GM23338 (cell line): ENCODE measurements at regions not wholly inside any gene's neighbourhood (a gene's known extent, or its start where the extent isn't known, plus 50 kb on each side); places are given as distances from the start of the nearest gene placed in this dataset.

ENCODE experiments used
- ATAC-seq: fragments of 200-7000 bp; cut with Tn5 transposase; 3 replicates; pipeline ENCODE4 v1.9.1; 2020
- DNase-seq: peaks from one replicate; pipeline ENCODE4 v3.0.0-alpha.2; 2015; ENCODE audit warnings: low spot score
- H2AFZ ChIP-seq: fragments of 200-600 bp; sonication (generic); 2 replicates; pipeline ENCODE4 v1.8.0; 2016; ENCODE audit warnings: antibody characterized with exemption, mild to moderate bottlenecking, moderate library complexity
- H3F3A ChIP-seq: fragments of 200-600 bp; sonication (generic); replicated peaks from 2 replicates; pipeline ENCODE4 v1.8.0; 2017; ENCODE audit warnings: antibody characterized with exemption, mixed run types, low read depth
- H3K27ac ChIP-seq: fragments of 200-600 bp; sonication (generic); 2 replicates; pipeline ENCODE4 v1.6.1; 2016; ENCODE audit warnings: low read depth
- H3K27me3 ChIP-seq: fragments of 200-600 bp; sonication (generic); 2 replicates; pipeline ENCODE4 v1.8.0; 2016; ENCODE audit warnings: mild to moderate bottlenecking, mixed run types, moderate library complexity; ENCODE audit not compliant: insufficient read depth
- H3K36me3 ChIP-seq: fragments of 200-600 bp; sonication (generic); 2 replicates; pipeline ENCODE4 v1.8.0; 2016; ENCODE audit warnings: mild to moderate bottlenecking; ENCODE audit not compliant: insufficient read depth
- H3K4me1 ChIP-seq: fragments of 200-600 bp; sonication (generic); 2 replicates; pipeline ENCODE4 v1.8.0; 2016; ENCODE audit warnings: mild to moderate bottlenecking, moderate library complexity; ENCODE audit not compliant: insufficient read depth
- H3K4me2 ChIP-seq: fragments of 200-600 bp; sonication (generic); 2 replicates; pipeline ENCODE4 v1.7.1; 2017; ENCODE audit warnings: mixed run types
- H3K4me3 ChIP-seq: fragments of 200-600 bp; sonication (generic); 2 replicates; pipeline ENCODE4 v1.6.1; 2016; ENCODE audit warnings: mixed run types
- H3K79me2 ChIP-seq: fragments of 200-600 bp; sonication (generic); replicated peaks from 2 replicates; pipeline ENCODE4 v1.8.0; 2017; ENCODE audit warnings: mild to moderate bottlenecking; ENCODE audit not compliant: insufficient read depth
- H3K9me2 ChIP-seq: fragments of 200-600 bp; sonication (generic); 2 replicates; pipeline ENCODE4 v1.8.0; 2017; ENCODE audit not compliant: insufficient read depth
- H4K20me1 ChIP-seq: fragments of 200-600 bp; sonication (generic); replicated peaks from 2 replicates; pipeline ENCODE4 v1.8.0; 2017; ENCODE audit warnings: mild to moderate bottlenecking; ENCODE audit not compliant: insufficient read depth
- H3K27ac Mint-ChIP-seq: 2 replicates; pipeline ENCODE4 v1.8.0; 2020; ENCODE audit warnings: inconsistent platforms, mild to moderate bottlenecking, moderate library complexity, mixed read lengths
- H3K27me3 Mint-ChIP-seq: 3 replicates; pipeline ENCODE4 v1.8.0; 2022; ENCODE audit warnings: low read depth, mild to moderate bottlenecking, moderate library complexity, mixed read lengths, inconsistent platforms; ENCODE audit not compliant: insufficient read depth, poor library complexity
- H3K36me3 Mint-ChIP-seq: 3 replicates; pipeline ENCODE4 v1.8.0; 2021; ENCODE audit warnings: low read depth, mild to moderate bottlenecking, inconsistent platforms, moderate library complexity, mixed read lengths
- H3K4me1 Mint-ChIP-seq: 3 replicates; pipeline ENCODE4 v1.8.0; 2020; ENCODE audit warnings: mild to moderate bottlenecking, inconsistent platforms, mixed read lengths
- H3K4me3 Mint-ChIP-seq: 3 replicates; pipeline ENCODE4 v1.8.0; 2021; ENCODE audit warnings: moderate library complexity, mild to moderate bottlenecking, inconsistent platforms, mixed read lengths
- H3K9me3 Mint-ChIP-seq: 3 replicates; pipeline ENCODE4 v1.8.0; 2020; ENCODE audit warnings: moderate library complexity, mild to moderate bottlenecking, inconsistent platforms, mixed read lengths
- CREB1 ChIP-seq: fragments of 250-450 bp; sonication (Bioruptor Pico); IDR thresholded peaks from 2 replicates; pipeline ENCODE4 v1.5.0; 2020; ENCODE audit warnings: low read depth, mild to moderate bottlenecking, moderate library complexity
- EZH2 ChIP-seq: fragments of 200-600 bp; sonication (generic); IDR thresholded peaks from one replicate; pipeline ENCODE4 v1.8.0; 2017; ENCODE audit warnings: antibody characterized with exemption, mild to moderate bottlenecking, low read depth; ENCODE audit not compliant: unreplicated experiment
- EZH2phosphoT487 ChIP-seq: fragments of 200-600 bp; sonication (generic); IDR thresholded peaks from one replicate; pipeline ENCODE4 v1.8.1; 2018; ENCODE audit warnings: antibody characterized with exemption; ENCODE audit not compliant: unreplicated experiment
- JUNB ChIP-seq: IDR thresholded peaks from one replicate; pipeline ENCODE4 v1.6.1; 2016; ENCODE audit warnings: antibody characterized with exemption; ENCODE audit not compliant: unreplicated experiment
- NANOG ChIP-seq: IDR thresholded peaks from 2 replicates; pipeline ENCODE4 v1.6.1; 2016; ENCODE audit warnings: antibody characterized with exemption, borderline replicate concordance
- POLR2AphosphoS5 ChIP-seq: IDR thresholded peaks from 2 replicates; pipeline ENCODE4 v1.6.1; 2016; ENCODE audit warnings: antibody characterized with exemption, low read depth
- REST ChIP-seq: IDR thresholded peaks from one replicate; pipeline ENCODE4 v1.6.1; 2018; ENCODE audit warnings: antibody characterized with exemption; ENCODE audit not compliant: unreplicated experiment
- STAT1 ChIP-seq: IDR thresholded peaks from one replicate; pipeline ENCODE4 v1.6.1; 2016; ENCODE audit warnings: antibody characterized with exemption; ENCODE audit not compliant: unreplicated experiment
- ZNF114 ChIP-seq: fragments of 250-450 bp; sonication (Bioruptor Pico); IDR thresholded peaks from 2 replicates; pipeline ENCODE4 v1.5.0; 2020; ENCODE audit warnings: mild to moderate bottlenecking, moderate library complexity
- ZNF331 ChIP-seq: fragments of 250-450 bp; sonication (Bioruptor Pico); IDR thresholded peaks from 2 replicates; pipeline ENCODE4 v1.5.0; 2020; ENCODE audit warnings: low read depth, mild to moderate bottlenecking, moderate library complexity
- TF ChIP-seq, protein P1 (sequence below), 2 experiments: fragments of 200-600 bp in 1 of 2; sonication (generic) in 1 of 2; conservative IDR thresholded peaks; 2 replicates each; pipeline versions ENCODE4 v1.5.1 to v1.6.1; 2016 to 2017; ENCODE audit warnings: antibody characterized with exemption in 2 of 2, low read depth in 2 of 2, mild to moderate bottlenecking in 2 of 2, moderate library complexity in 1 of 2
- TF ChIP-seq, protein P2 (sequence below): IDR thresholded peaks from 2 replicates; pipeline ENCODE4 v1.6.1; 2016; ENCODE audit warnings: antibody characterized with exemption
- TF ChIP-seq, protein P3 (sequence below): fragments of 250-450 bp; sonication (Bioruptor Pico); IDR thresholded peaks from 2 replicates; pipeline ENCODE4 v1.5.0; 2020; ENCODE audit warnings: mild to moderate bottlenecking, moderate library complexity

DNA sequence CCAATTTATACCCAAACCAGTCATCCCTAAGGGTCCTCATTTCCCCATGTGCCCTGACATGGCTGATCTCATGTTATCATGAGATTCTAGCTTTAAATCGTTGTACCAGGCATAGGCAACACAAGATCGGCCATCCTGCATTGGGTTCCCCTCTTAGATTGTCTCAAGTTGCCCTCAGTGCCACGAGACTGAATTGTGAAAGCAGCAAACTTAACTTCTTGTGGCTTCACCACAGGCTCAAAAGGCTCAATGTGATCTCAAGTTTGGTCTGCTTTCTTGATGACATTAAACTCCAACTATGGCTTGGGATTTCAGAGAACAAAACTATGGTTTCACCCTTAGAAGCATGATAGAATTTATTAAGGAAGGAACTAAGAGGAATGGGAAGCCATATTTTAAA lies 168.5 kb upstream of the SYT6 start:
- Histone ChIP-seq H4K20me1 (no peaks in the 10 kb centered on the region), H2AFZ (no peak overlapping the region), H3K79me2 (no peaks in the 10 kb centered on the region), H3K4me2 (no peak overlapping the region), H3K9me2 (0 out of 2 replicates have a peak, but pooled peaks cover 7% of the 10 kb centered on the region), H3F3A (no peaks in the 10 kb centered on the region), H3K36me3 (no peaks in the 10 kb centered on the region), H3K27ac (no peak overlapping the region), H3K27me3 (no peaks in the 10 kb centered on the region; the same call in 1 of the 2 replicates), H3K4me3 (no peak overlapping the region), H3K4me1 (no peaks in the 10 kb centered on the region)
- TF ChIP-seq EZH2, result no peak
- TF ChIP-seq, protein P1, sequence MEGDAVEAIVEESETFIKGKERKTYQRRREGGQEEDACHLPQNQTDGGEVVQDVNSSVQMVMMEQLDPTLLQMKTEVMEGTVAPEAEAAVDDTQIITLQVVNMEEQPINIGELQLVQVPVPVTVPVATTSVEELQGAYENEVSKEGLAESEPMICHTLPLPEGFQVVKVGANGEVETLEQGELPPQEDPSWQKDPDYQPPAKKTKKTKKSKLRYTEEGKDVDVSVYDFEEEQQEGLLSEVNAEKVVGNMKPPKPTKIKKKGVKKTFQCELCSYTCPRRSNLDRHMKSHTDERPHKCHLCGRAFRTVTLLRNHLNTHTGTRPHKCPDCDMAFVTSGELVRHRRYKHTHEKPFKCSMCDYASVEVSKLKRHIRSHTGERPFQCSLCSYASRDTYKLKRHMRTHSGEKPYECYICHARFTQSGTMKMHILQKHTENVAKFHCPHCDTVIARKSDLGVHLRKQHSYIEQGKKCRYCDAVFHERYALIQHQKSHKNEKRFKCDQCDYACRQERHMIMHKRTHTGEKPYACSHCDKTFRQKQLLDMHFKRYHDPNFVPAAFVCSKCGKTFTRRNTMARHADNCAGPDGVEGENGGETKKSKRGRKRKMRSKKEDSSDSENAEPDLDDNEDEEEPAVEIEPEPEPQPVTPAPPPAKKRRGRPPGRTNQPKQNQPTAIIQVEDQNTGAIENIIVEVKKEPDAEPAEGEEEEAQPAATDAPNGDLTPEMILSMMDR (conservative IDR thresholded peaks at IDR 0.05; ENCODE audit: low read depth in 2 of 2), result no peak
- no peak for TF ChIP-seq EZH2phosphoT487
- no peak for TF ChIP-seq REST
- TF ChIP-seq JUNB, result no peak
- no peak for TF ChIP-seq ZNF114 (CRISPR knock-in tag)
- no peak for TF ChIP-seq NANOG
- TF ChIP-seq, protein P2, sequence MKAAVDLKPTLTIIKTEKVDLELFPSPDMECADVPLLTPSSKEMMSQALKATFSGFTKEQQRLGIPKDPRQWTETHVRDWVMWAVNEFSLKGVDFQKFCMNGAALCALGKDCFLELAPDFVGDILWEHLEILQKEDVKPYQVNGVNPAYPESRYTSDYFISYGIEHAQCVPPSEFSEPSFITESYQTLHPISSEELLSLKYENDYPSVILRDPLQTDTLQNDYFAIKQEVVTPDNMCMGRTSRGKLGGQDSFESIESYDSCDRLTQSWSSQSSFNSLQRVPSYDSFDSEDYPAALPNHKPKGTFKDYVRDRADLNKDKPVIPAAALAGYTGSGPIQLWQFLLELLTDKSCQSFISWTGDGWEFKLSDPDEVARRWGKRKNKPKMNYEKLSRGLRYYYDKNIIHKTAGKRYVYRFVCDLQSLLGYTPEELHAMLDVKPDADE, result no peak
- no peak for TF ChIP-seq STAT1
- TF ChIP-seq, protein P3, sequence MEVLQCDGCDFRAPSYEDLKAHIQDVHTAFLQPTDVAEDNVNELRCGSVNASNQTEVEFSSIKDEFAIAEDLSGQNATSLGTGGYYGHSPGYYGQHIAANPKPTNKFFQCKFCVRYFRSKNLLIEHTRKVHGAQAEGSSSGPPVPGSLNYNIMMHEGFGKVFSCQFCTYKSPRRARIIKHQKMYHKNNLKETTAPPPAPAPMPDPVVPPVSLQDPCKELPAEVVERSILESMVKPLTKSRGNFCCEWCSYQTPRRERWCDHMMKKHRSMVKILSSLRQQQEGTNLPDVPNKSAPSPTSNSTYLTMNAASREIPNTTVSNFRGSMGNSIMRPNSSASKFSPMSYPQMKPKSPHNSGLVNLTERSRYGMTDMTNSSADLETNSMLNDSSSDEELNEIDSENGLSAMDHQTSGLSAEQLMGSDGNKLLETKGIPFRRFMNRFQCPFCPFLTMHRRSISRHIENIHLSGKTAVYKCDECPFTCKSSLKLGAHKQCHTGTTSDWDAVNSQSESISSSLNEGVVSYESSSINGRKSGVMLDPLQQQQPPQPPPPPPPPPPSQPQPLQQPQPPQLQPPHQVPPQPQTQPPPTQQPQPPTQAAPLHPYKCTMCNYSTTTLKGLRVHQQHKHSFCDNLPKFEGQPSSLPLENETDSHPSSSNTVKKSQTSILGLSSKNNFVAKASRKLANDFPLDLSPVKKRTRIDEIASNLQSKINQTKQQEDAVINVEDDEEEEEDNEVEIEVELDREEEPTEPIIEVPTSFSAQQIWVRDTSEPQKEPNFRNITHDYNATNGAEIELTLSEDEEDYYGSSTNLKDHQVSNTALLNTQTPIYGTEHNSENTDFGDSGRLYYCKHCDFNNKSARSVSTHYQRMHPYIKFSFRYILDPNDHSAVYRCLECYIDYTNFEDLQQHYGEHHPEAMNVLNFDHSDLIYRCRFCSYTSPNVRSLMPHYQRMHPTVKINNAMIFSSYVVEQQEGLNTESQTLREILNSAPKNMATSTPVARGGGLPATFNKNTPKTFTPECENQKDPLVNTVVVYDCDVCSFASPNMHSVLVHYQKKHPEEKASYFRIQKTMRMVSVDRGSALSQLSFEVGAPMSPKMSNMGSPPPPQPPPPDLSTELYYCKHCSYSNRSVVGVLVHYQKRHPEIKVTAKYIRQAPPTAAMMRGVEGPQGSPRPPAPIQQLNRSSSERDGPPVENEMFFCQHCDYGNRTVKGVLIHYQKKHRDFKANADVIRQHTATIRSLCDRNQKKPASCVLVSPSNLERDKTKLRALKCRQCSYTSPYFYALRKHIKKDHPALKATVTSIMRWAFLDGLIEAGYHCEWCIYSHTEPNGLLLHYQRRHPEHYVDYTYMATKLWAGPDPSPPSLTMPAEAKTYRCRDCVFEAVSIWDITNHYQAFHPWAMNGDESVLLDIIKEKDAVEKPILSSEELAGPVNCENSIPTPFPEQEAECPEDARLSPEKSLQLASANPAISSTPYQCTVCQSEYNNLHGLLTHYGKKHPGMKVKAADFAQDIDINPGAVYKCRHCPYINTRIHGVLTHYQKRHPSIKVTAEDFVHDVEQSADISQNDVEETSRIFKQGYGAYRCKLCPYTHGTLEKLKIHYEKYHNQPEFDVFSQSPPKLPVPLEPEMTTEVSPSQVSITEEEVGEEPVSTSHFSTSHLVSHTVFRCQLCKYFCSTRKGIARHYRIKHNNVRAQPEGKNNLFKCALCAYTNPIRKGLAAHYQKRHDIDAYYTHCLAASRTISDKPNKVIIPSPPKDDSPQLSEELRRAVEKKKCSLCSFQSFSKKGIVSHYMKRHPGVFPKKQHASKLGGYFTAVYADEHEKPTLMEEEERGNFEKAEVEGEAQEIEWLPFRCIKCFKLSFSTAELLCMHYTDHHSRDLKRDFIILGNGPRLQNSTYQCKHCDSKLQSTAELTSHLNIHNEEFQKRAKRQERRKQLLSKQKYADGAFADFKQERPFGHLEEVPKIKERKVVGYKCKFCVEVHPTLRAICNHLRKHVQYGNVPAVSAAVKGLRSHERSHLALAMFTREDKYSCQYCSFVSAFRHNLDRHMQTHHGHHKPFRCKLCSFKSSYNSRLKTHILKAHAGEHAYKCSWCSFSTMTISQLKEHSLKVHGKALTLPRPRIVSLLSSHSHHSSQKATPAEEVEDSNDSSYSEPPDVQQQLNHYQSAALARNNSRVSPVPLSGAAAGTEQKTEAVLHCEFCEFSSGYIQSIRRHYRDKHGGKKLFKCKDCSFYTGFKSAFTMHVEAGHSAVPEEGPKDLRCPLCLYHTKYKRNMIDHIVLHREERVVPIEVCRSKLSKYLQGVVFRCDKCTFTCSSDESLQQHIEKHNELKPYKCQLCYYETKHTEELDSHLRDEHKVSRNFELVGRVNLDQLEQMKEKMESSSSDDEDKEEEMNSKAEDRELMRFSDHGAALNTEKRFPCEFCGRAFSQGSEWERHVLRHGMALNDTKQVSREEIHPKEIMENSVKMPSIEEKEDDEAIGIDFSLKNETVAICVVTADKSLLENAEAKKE, result no peak
- TF ChIP-seq POLR2AphosphoS5, result no peak
- TF ChIP-seq ZNF331, result no peak
- no peak for TF ChIP-seq CREB1 (CRISPR knock-in tag)
- Mint-ChIP-seq H3K36me3 (no peaks in the 10 kb centered on the region), H3K4me3 (no peak overlapping the region), H3K4me1 (no peaks in the 10 kb centered on the region), H3K9me3 (peaks cover 10% of the 10 kb centered on the region), H3K27ac (no peak overlapping the region), H3K27me3 (peaks cover 6% of the 10 kb centered on the region)
- DNase-seq, result no peak
- ATAC-seq, result no peak
